CD4-positive, alpha-beta T cell (primary cell): ENCODE measurements at regions not wholly inside any gene's neighbourhood (a gene's known extent, or its start where the extent isn't known, plus 50 kb on each side); places are given as distances from the start of the nearest gene placed in this dataset.

Source experiments
- ATAC-seq: fragments of 200-7000 bp; cut with Tn5 transposase; one replicate; pipeline ENCODE4 v1.10.0; 2022; ENCODE audit warnings: mild to moderate bottlenecking; ENCODE audit not compliant: poor library complexity
- CTCF ChIA-PET: fragments of 350-600 bp; sonication (Branson Sonifier 250); formaldehyde crosslinking; loops from one replicate; lab custom pipeline; 2021; ENCODE audit warnings: antibody characterized with exemption, inconsistent platforms; lab: Charles Lee
- POLR2A ChIA-PET: fragments of 350-600 bp; sonication (Branson Sonifier 250); formaldehyde crosslinking; loops from one replicate; lab custom pipeline; 2021; ENCODE audit warnings: antibody characterized with exemption, inconsistent platforms; lab: Charles Lee
- DNase-seq, 14 experiments: peaks; one replicate each; pipeline ENCODE4 v3.0.0-alpha.2; 2013 to 2020; ENCODE audit warnings: mixed read lengths in 2 of 14
- H3K27ac ChIP-seq, 2 donors: one replicate each; pipeline versions ENCODE4 v1.5.1 to v1.7.0; 2013; ENCODE audit warnings: low read length in 2 of 2, low read depth in 1 of 2, mild to moderate bottlenecking in 1 of 2
- H3K27me3 ChIP-seq, 2 experiments: 1 replicate in 1 of 2; 2 replicates in 1 of 2; pipeline versions ENCODE4 v1.6.1 to v1.7.0; 2013; ENCODE audit warnings: low read length in 2 of 2, control low read depth in 1 of 2, mild to moderate bottlenecking in 1 of 2, moderate library complexity in 1 of 2; ENCODE audit not compliant: insufficient read depth in 2 of 2, control insufficient read depth in 1 of 2
- H3K36me3 ChIP-seq: one replicate; pipeline ENCODE4 v1.6.1; 2013; ENCODE audit warnings: low read length, control low read depth; ENCODE audit not compliant: insufficient read depth
- H3K4me1 ChIP-seq: one replicate; pipeline ENCODE4 v1.6.1; 2013; ENCODE audit warnings: low read length, control low read depth; ENCODE audit not compliant: insufficient read depth
- H3K4me3 ChIP-seq: one replicate; pipeline ENCODE4 v1.5.1; 2013; ENCODE audit warnings: mild to moderate bottlenecking, low read length, moderate library complexity
- H3K9me3 ChIP-seq, 2 experiments: 1 replicate in 1 of 2; 2 replicates in 1 of 2; pipeline versions ENCODE4 v1.6.1 to v1.7.0; 2013; ENCODE audit warnings: low read length in 2 of 2, mild to moderate bottlenecking in 2 of 2, control low read depth in 1 of 2, moderate library complexity in 1 of 2; ENCODE audit not compliant: control insufficient read depth in 1 of 2, insufficient read depth in 1 of 2
- H3K27ac Mint-ChIP-seq: one replicate; pipeline ENCODE4 v1.8.0; 2020; ENCODE audit warnings: mixed read lengths
- H3K27me3 Mint-ChIP-seq: one replicate; pipeline ENCODE4 v1.8.0; 2021; ENCODE audit warnings: mixed read lengths
- H3K36me3 Mint-ChIP-seq: one replicate; pipeline ENCODE4 v1.8.0; 2021; ENCODE audit warnings: low read depth, mixed read lengths
- H3K4me1 Mint-ChIP-seq: one replicate; pipeline ENCODE4 v1.8.0; 2021; ENCODE audit warnings: low read depth, mixed read lengths
- H3K4me3 Mint-ChIP-seq: one replicate; pipeline ENCODE4 v1.8.0; 2020; ENCODE audit warnings: mild to moderate bottlenecking, mixed read lengths
- H3K9me3 Mint-ChIP-seq: one replicate; pipeline ENCODE4 v1.8.0; 2020; ENCODE audit warnings: mixed read lengths
- intact Hi-C, 2 experiments: fragments of 100-400 bp; cut with DNase I in 1 of 2; cut with micrococcal nuclease in 1 of 2; formaldehyde crosslinking; loops; one replicate each; pipeline versions ENCODE4 v1.15.1 to v1.9.0; 2023 to 2025; cut with DNase I, micrococcal nuclease
- TF ChIP-seq, protein P1 (sequence below): fragments of 200-600 bp; IDR thresholded peaks from one replicate; pipeline ENCODE4 v1.8.0; 2022; ENCODE audit warnings: antibody characterized with exemption, mild to moderate bottlenecking

DNA sequence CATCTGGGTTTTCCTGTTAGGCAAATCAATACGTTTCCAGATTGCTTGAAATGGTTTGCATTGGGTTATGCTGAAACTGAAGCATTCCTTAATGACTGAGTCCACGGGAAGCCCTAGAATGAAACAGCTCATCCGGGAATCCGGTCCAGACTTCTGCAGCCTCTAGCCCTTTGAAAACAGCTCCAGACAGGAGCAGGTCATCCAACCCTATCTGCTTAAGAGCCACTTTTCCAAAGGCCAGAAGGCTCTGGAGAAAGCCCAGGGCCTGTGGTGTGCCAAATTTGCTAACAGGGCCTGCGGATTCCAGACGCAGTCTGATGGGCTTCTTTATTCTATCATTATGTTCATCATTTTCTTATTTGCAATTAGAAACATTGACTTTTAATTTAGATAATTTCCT lies 265.4 kb downstream of the SKIDA1 start:
- Histone ChIP-seq H3K9me3 (no peaks in the 10 kb centered on the region), H3K27me3 (no peaks in the 10 kb centered on the region), H3K4me3 (no peak overlapping the region), H3K27ac (no peak overlapping the region), H3K4me1 (no peaks in the 10 kb centered on the region), H3K36me3 (no peaks in the 10 kb centered on the region)
- H3K36me3 Mint-ChIP-seq: no peaks in the 10 kb centered on the region
- intact Hi-C loops: no loop called here
- H3K4me1 Mint-ChIP-seq: no peaks in the 10 kb centered on the region
- DNase-seq (no peak), ATAC-seq (no peak)
- POLR2A ChIA-PET: no interaction called here
- TF ChIP-seq, protein P1, sequence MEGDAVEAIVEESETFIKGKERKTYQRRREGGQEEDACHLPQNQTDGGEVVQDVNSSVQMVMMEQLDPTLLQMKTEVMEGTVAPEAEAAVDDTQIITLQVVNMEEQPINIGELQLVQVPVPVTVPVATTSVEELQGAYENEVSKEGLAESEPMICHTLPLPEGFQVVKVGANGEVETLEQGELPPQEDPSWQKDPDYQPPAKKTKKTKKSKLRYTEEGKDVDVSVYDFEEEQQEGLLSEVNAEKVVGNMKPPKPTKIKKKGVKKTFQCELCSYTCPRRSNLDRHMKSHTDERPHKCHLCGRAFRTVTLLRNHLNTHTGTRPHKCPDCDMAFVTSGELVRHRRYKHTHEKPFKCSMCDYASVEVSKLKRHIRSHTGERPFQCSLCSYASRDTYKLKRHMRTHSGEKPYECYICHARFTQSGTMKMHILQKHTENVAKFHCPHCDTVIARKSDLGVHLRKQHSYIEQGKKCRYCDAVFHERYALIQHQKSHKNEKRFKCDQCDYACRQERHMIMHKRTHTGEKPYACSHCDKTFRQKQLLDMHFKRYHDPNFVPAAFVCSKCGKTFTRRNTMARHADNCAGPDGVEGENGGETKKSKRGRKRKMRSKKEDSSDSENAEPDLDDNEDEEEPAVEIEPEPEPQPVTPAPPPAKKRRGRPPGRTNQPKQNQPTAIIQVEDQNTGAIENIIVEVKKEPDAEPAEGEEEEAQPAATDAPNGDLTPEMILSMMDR: no peak
- no peak overlapping the region for H3K27ac Mint-ChIP-seq
- no peaks in the 10 kb centered on the region for H3K27me3 Mint-ChIP-seq
- CTCF ChIA-PET: no interaction called here
- H3K4me3 Mint-ChIP-seq: no peak overlapping the region
- H3K9me3 Mint-ChIP-seq: no peaks in the 10 kb centered on the region

DNA sequence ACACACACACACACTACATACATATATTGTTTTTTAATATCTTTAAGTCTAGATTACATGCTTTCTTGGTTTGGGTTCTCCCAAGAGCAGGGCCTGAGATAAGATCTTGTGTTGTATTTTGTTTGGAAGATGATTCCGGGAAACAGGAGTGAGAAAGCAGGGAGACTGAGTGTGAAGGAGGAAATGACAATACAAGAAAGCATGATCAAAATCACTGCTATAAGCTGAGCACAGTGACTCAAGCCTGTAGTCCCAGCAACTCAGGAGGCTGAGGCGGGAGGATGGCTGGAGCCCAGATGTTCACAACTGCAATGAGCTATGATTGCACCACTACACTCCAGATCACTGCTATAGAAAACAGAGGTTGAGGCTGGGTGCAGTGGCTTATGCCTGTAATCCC lies 267.6 kb downstream of the SKIDA1 start:
- Histone ChIP-seq H3K27me3 (no peaks in the 10 kb centered on the region), H3K4me1 (no peaks in the 10 kb centered on the region), H3K27ac (no peak overlapping the region), H3K4me3 (no peak overlapping the region), H3K9me3 (peaks cover 0 to 4% of the 10 kb centered on the region in 2 experiments), H3K36me3 (no peaks in the 10 kb centered on the region)
- TF ChIP-seq, protein P1: no peak
- no peak overlapping the region for H3K4me3 Mint-ChIP-seq
- DNase-seq (no peak), ATAC-seq (no peak)
- H3K27me3 Mint-ChIP-seq: no peaks in the 10 kb centered on the region
- intact Hi-C loops: no loop called here
- H3K9me3 Mint-ChIP-seq: no peaks in the 10 kb centered on the region
- H3K4me1 Mint-ChIP-seq: no peaks in the 10 kb centered on the region
- ChIA-PET POLR2A (no interaction called here), CTCF (no interaction called here)
- H3K36me3 Mint-ChIP-seq: no peaks in the 10 kb centered on the region
- H3K27ac Mint-ChIP-seq: no peak overlapping the region

DNA sequence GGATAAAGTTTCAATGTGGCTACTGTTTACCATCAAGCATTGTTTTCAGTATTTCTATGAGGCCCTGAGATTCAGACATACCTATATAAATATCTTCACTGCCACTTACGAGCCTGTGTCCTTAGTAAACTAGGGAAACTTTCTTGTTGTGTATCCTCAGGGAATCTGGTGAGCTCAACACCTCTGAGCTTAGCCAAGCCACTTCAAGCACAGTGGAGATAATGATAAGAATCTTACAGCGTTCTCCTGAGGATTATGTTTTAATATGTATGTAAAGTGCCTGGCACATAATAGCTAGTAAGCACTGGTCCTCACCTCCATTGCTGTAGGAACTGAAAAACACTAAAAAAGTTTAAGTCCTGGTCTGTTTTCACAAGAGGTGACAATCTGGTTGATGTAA lies 268.3 kb downstream of the SKIDA1 start:
- POLR2A ChIA-PET: no interaction called here
- ATAC-seq: no peak
- Mint-ChIP-seq H3K27me3 (no peaks in the 10 kb centered on the region), H3K9me3 (no peaks in the 10 kb centered on the region), H3K27ac (no peak overlapping the region), H3K36me3 (no peaks in the 10 kb centered on the region), H3K4me1 (no peaks in the 10 kb centered on the region), H3K4me3 (no peak overlapping the region)
- Histone ChIP-seq H3K4me1 (no peaks in the 10 kb centered on the region), H3K27ac (no peak overlapping the region), H3K9me3 (peaks cover 0 to 4% of the 10 kb centered on the region in 2 experiments), H3K36me3 (no peaks in the 10 kb centered on the region), H3K27me3 (no peaks in the 10 kb centered on the region), H3K4me3 (no peak overlapping the region)
- intact Hi-C loops: no loop called here
- DNase-seq: no peak
- TF ChIP-seq, protein P1: no peak
- CTCF ChIA-PET: no interaction called here
